ENCODE measurements at regions not wholly inside any gene's neighbourhood (a gene's known extent, or its start where the extent isn't known, plus 50 kb on each side); places are given as distances from the start of the nearest gene placed in this dataset.

GRCh38 chr1:5765997-5766913 lies 226.0 kb downstream of the NPHP4 start:
- peak; percentile 82 for DNase-seq

- DNase-seq, result peak; percentile 82
These were observed 226.7 kb downstream of the NPHP4 start for GRCh38 chr1:5765483-5765882.

- no peak for DNase-seq
These were observed 227.3 kb downstream of the NPHP4 start for GRCh38 chr1:5764959-5765358.

- DNase-seq, result no peak
These were observed 227.8 kb downstream of the NPHP4 start for GRCh38 chr1:5764464-5764863.

GRCh38 chr1:5763696-5764370 lies 228.4 kb downstream of the NPHP4 start:
- no peak for DNase-seq

- peak; percentile 18 for DNase-seq
These were observed 233.2 kb downstream of the NPHP4 start for GRCh38 chr1:5758859-5759578.

- no peak for DNase-seq
These were observed 234.0 kb downstream of the NPHP4 start for GRCh38 chr1:5758000-5758858.

- no peak for DNase-seq
These were observed 234.9 kb downstream of the NPHP4 start for GRCh38 chr1:5757187-5757805.

- DNase-seq, result no peak
These were observed 235.6 kb downstream of the NPHP4 start for GRCh38 chr1:5756434-5757186.

GRCh38 chr1:5755552-5756125 lies 236.6 kb downstream of the NPHP4 start:
- DNase-seq, result no peak

- DNase-seq, result no peak
These were observed 237.2 kb downstream of the NPHP4 start for GRCh38 chr1:5754817-5755551.

GRCh38 chr1:5753549-5754421 lies 238.4 kb downstream of the NPHP4 start:
- no peak for DNase-seq

GRCh38 chr1:5752746-5753548 lies 239.3 kb downstream of the NPHP4 start:
- no peak for DNase-seq

GRCh38 chr1:5751833-5752745 lies 240.1 kb downstream of the NPHP4 start:
- DNase-seq, result no peak

GRCh38 chr1:5751163-5751540 lies 241.1 kb downstream of the NPHP4 start:
- no peak for DNase-seq

GRCh38 chr1:5750186-5751162 lies 241.8 kb downstream of the NPHP4 start:
- DNase-seq, result no peak
